GM12864 (cell line): ENCODE measurements at regions not wholly inside any gene's neighbourhood (a gene's known extent, or its start where the extent isn't known, plus 50 kb on each side); places are given as distances from the start of the nearest gene placed in this dataset.
A peak's percentile ranks its signal among the peaks of the same experiment; 100 is the strongest.

Experiments
- DNase-seq: peaks from one replicate; pipeline ENCODE4 v3.0.0-alpha.2; 2011; ENCODE audit warnings: low read depth
- H3K4me3 ChIP-seq: 2 replicates; pipeline ENCODE4 v1.5.1; 2011; ENCODE audit warnings: mild to moderate bottlenecking, low read depth, low read length, control low read depth
- TF ChIP-seq, protein P1 (sequence below): IDR thresholded peaks from 2 replicates; pipeline ENCODE4 v1.5.1; 2011; ENCODE audit warnings: low read depth, mild to moderate bottlenecking, moderate library complexity, low read length, control low read depth, inconsistent platforms; ENCODE audit errors: missing control alignments

DNA sequence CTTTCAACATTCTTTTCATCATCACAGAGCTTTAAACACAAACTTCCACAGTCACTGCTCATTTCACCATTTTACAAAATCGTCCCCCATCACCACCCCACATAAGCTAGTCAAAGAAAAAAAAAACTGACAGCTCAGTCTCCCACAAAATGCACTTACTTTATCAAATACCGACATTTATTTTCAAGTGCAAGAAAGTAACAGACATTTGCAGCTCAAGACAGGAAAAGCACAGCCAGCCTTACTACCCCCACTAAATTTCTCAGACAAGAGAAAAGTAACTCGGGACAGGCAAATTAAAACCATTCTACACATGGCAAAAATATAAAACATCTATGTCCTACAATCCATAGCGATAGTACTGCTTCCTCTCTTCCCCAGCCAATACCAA, 402.4 kb downstream of the SHQ1 start:
- TF ChIP-seq, protein P1, sequence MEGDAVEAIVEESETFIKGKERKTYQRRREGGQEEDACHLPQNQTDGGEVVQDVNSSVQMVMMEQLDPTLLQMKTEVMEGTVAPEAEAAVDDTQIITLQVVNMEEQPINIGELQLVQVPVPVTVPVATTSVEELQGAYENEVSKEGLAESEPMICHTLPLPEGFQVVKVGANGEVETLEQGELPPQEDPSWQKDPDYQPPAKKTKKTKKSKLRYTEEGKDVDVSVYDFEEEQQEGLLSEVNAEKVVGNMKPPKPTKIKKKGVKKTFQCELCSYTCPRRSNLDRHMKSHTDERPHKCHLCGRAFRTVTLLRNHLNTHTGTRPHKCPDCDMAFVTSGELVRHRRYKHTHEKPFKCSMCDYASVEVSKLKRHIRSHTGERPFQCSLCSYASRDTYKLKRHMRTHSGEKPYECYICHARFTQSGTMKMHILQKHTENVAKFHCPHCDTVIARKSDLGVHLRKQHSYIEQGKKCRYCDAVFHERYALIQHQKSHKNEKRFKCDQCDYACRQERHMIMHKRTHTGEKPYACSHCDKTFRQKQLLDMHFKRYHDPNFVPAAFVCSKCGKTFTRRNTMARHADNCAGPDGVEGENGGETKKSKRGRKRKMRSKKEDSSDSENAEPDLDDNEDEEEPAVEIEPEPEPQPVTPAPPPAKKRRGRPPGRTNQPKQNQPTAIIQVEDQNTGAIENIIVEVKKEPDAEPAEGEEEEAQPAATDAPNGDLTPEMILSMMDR: no peak
- H3K4me3 ChIP-seq: peak overlapping the region; percentile 98
- DNase-seq: no peak

DNA sequence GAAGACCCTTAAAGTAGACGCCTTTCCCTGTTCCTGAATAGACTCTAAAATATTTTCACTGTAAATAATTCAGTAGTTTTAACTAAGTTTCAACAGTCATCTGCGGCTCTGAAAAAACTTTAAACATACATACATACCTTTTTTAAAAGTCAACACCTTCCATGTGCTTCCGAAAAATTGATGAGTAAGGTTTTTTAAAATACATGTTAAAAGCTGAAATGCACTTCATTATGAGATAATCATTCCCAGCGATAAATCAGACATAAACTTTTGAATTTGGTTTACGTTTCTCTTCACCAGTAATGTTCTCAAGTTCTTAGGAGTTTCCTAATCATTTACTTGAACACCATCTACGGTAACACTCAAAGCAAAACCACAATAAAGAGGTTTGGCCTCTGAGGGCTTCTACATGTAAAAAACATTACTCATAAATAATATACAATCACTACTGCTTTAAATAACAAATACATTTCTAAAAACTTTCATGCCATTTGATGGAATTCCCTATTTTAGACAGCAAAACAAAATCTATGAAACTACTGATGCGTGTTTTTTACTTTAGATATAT, 403.5 kb downstream of the SHQ1 start:
- no peak for DNase-seq
- TF ChIP-seq, protein P1: no peak
- H3K4me3 ChIP-seq: no peak overlapping the region; the same call in 1 of the 2 replicates

DNA sequence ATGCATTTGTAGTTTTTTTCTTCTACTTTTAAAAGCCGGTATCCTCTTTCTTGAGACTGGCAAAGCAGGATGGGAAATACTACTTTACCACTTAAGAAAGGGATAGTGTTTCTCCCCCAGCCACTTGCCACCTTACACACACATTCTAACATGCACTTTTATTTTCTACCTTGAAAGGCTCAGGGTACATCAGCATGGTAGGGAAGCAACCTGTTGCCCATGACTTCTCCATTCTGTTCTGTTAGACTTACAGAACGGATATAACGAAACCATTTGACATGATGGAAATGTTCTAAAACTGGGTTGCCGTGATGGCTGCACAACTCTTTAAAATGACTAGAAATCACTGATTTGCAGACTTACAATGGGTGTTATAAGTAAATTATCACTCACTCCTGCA, 405.5 kb downstream of the SHQ1 start:
- H3K4me3 ChIP-seq: no peak overlapping the region
- no peak for DNase-seq
- TF ChIP-seq, protein P1: no peak

DNA sequence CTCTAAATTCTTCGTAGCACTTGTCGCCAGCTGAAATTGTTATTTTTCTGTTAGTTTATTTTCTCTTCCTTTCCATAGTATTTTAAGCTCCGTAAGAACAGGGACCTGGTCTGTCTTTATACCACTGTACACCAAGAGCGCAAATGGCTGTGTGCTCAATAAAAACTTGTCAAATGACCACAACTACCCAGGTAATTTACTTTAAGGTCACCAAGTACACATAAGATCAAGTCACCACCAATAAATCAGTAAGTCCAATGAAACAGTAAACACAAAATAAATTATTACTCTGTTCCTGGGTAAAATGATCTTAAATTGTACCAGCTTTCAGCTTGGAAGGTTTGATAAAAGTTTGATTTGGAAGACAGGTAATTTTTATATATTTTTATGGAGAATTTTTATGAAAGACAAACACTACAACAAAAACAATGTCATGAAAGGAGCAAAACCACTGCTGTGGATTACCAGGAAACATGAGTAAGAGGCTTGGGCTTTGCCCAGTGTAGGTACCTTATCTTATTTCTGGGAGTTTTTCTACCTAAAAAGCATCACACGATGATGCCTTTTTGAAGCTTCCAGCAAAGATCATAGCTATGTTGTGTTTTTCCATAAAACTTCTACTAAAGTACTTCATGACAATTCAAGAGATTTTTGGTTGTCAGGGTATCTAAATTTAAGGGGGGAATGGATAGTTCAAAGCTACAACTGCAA, 406.8 kb downstream of the SHQ1 start:
- no peak overlapping the region for H3K4me3 ChIP-seq

DNA sequence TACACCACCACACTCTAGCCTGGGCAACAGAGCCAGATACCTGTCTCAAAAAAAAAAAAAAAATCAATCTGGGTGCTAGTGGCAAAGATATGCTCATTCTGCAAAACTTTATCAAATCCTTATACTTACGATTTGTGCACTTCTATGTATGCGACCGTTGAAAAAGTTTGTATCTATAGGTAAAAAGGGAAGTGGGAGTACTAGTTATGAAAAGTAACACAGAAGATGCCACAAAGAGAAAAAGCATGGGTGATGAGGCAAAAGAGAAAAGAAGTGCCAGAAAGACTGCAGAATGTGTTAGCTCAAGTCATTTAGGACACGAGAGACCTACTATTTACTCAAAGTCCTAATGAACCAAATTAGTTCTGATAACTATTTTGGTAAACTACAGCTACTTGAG, 407.8 kb downstream of the SHQ1 start:
- H3K4me3 ChIP-seq: no peak overlapping the region
- DNase-seq: no peak
- TF ChIP-seq, protein P1: no peak

More for the DNA sequence above, 406.8 kb downstream of the SHQ1 start:
- no peak for DNase-seq
- TF ChIP-seq, protein P1: no peak

DNA sequence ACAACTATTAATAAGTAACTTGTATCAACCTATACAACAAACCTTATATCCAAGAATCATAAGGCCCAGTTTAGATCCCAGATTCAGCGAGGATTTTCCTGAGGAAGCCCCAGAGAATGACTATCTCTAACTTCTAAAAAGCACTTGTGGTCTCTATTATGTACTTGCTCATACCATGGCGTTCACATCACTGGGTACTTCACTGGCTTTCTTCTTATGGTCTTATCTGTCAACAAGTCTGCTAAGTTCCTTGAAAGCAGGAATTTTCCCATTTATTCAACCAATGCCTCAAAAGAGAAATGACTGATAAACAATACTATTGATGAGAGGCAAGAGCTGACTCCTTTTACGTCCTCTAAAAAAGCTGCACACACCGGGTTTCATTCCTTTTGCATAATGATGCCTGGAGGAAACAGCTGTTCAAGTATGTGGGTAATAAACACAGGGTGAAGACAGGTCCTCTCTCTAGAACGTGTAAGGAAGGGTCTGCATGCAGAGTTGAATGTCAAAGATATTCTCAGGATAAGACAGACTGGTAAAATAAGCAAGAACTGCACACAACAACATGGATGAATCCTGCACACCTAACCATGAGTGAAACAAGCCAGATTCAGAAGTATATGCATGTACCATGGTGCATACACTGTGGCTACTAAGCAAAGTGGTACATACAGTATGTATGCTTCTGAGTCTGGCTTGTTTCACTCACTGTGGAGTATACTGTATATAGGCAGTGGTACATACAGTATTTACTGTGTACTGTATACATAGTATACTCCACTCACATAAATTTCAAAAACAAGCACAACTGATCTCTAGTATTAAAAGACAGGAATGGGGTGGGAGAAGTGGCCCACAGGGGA, 408.7 kb downstream of the SHQ1 start:
- no peak overlapping the region for H3K4me3 ChIP-seq
- DNase-seq: no peak
- TF ChIP-seq, protein P1: no peak
